ENCODE measurements at regions not wholly inside any gene's neighbourhood (a gene's known extent, or its start where the extent isn't known, plus 50 kb on each side); places are given as distances from the start of the nearest gene placed in this dataset.

DNA sequence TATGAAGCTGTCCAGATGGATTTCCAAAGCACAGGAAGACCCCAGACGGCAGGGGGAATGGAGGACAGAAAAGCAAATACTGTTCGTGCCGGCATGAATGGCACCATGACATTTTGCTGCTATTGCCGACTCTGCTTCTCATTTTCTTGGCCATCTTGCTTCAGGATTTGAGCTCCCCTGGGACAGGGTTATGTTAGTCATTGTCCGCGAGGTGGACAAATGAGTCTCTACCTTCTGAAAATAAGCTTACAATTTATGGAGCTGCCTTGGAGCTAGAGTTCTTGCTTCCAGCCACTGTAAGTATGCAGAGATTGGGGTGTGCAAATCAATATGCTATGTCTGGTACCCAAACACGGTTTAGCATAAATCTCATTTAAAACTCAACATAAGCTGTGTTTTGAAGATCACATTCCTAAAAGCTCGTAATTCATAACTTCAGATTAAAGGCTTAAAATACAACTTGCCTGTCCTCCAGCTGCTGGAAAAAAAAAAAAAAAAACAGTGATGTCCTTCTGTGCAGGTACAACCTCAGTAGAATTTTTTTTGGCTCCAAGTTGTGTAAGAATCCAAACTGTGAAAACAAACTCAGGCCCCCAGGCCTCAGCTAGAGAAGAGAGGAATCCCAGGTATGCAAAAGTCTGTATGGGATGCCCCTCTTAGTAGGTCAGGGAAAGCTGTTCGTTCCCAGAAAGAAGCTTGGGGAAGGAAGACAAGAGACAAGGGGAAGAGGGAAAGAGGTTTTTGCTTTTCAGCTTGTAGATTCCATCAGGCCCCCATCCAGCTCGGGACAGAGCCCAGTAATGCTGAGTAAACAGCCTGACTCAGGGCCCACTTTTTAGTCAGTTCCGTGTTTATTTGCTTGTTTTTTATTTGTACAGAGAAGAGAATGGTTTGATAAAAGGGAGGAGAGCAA is 184.2 kb upstream of the FOXA2 start:
- DNase-seq (no peak), ATAC-seq (ENCODE audit: poor library complexity) (no peak)
- Mint-ChIP-seq H3K9me3 (no peaks in the 10 kb centered on the region), H3K27me3 (peaks cover 10% of the 10 kb centered on the region), H3K4me1 (ENCODE audit: low read depth) (no peaks in the 10 kb centered on the region), H3K27ac (no peak overlapping the region), H3K36me3 (ENCODE audit: low read depth) (no peaks in the 10 kb centered on the region), H3K4me3 (no peak overlapping the region)
- H3K9me3 ChIP-seq (ENCODE audit: control insufficient read depth in 1 of 2, insufficient read depth in 1 of 2, low read length in 2 of 2): peaks cover 4 to 18% of the 10 kb centered on the region in 2 experiments
- ChIA-PET POLR2A (interaction anchor here (0.7 kb wide), 1 partner anchor 136 kb away, joined by 5 read pairs; no protein-coding TSS in a partner anchor), CTCF (no interaction called here)
- H3K4me3 ChIP-seq (ENCODE audit: low read length): no peak overlapping the region
- H3K27ac ChIP-seq (ENCODE audit: low read depth in 1 of 2, low read length in 2 of 2): no peak overlapping the region
- H3K36me3 ChIP-seq (ENCODE audit: insufficient read depth, low read length): no peaks in the 10 kb centered on the region
- TF ChIP-seq CTCF (IDR thresholded peaks at IDR 0.05): no peak
- H3K27me3 ChIP-seq (ENCODE audit: control insufficient read depth in 1 of 2, insufficient read depth in 2 of 2, low read length in 2 of 2): no peaks in the 10 kb centered on the region
- intact Hi-C loops (cut with DNase I, micrococcal nuclease): no loop called here
- H3K4me1 ChIP-seq (ENCODE audit: insufficient read depth, low read length): no peaks in the 10 kb centered on the region

- H3K36me3 ChIP-seq (ENCODE audit: insufficient read depth, low read length): no peaks in the 10 kb centered on the region
- Mint-ChIP-seq H3K9me3 (peaks cover under 1% of the 10 kb centered on the region), H3K27ac (no peak overlapping the region), H3K4me1 (ENCODE audit: low read depth) (no peaks in the 10 kb centered on the region), H3K27me3 (peaks cover 10% of the 10 kb centered on the region), H3K36me3 (ENCODE audit: low read depth) (no peaks in the 10 kb centered on the region), H3K4me3 (no peak overlapping the region)
- CTCF ChIA-PET: no interaction called here
- H3K27ac ChIP-seq (ENCODE audit: low read depth in 1 of 2, low read length in 2 of 2): no peak overlapping the region
- TF ChIP-seq CTCF (IDR thresholded peaks at IDR 0.05): no peak
- POLR2A ChIA-PET: no interaction called here
- H3K9me3 ChIP-seq (ENCODE audit: control insufficient read depth in 1 of 2, insufficient read depth in 1 of 2, low read length in 2 of 2): peaks cover 4 to 8% of the 10 kb centered on the region in 2 experiments
- H3K27me3 ChIP-seq (ENCODE audit: control insufficient read depth in 1 of 2, insufficient read depth in 2 of 2, low read length in 2 of 2): no peaks in the 10 kb centered on the region
- DNase-seq: no peak
- no peak overlapping the region for H3K4me3 ChIP-seq (ENCODE audit: low read length)
- ATAC-seq (ENCODE audit: poor library complexity): no peak
- H3K4me1 ChIP-seq (ENCODE audit: insufficient read depth, low read length): no peaks in the 10 kb centered on the region
- intact Hi-C loops (cut with DNase I, micrococcal nuclease): no loop called here
These were observed 185.9 kb upstream of the FOXA2 start for GRCh38 chr20:22770241-22770800.

GRCh38 chr20:22771706-22772105 is 187.3 kb upstream of the FOXA2 start:
- H3K27ac Mint-ChIP-seq: no peak overlapping the region
- DNase-seq (no peak), ATAC-seq (ENCODE audit: poor library complexity) (no peak)
- intact Hi-C loops (cut with DNase I, micrococcal nuclease): no loop called here
- no peaks in the 10 kb centered on the region for H3K36me3 ChIP-seq (ENCODE audit: insufficient read depth, low read length)
- no peak for TF ChIP-seq CTCF (IDR thresholded peaks at IDR 0.05)
- peaks cover 10% of the 10 kb centered on the region for H3K27me3 Mint-ChIP-seq
- CTCF ChIA-PET: no interaction called here
- H3K9me3 ChIP-seq (ENCODE audit: control insufficient read depth in 1 of 2, insufficient read depth in 1 of 2, low read length in 2 of 2): peaks cover 4% of the 10 kb centered on the region in 2 experiments
- no peaks in the 10 kb centered on the region for H3K27me3 ChIP-seq (ENCODE audit: control insufficient read depth in 1 of 2, insufficient read depth in 2 of 2, low read length in 2 of 2)
- no peaks in the 10 kb centered on the region for H3K4me1 ChIP-seq (ENCODE audit: insufficient read depth, low read length)
- no peak overlapping the region for H3K27ac ChIP-seq (ENCODE audit: low read depth in 1 of 2, low read length in 2 of 2)
- POLR2A ChIA-PET: no interaction called here
- H3K4me3 Mint-ChIP-seq: no peak overlapping the region
- H3K36me3 Mint-ChIP-seq (ENCODE audit: low read depth): no peaks in the 10 kb centered on the region
- no peak overlapping the region for H3K4me3 ChIP-seq (ENCODE audit: low read length)
- H3K4me1 Mint-ChIP-seq (ENCODE audit: low read depth): no peaks in the 10 kb centered on the region
- peaks cover 2% of the 10 kb centered on the region for H3K9me3 Mint-ChIP-seq

Data from CD4-positive, alpha-beta T cell (primary cell).